H1 (cell line): ENCODE measurements at regions not wholly inside any gene's neighbourhood (a gene's known extent, or its start where the extent isn't known, plus 50 kb on each side); places are given as distances from the start of the nearest gene placed in this dataset.

Experiments
- ATF3 ChIP-seq: IDR thresholded peaks from 2 replicates; pipeline ENCODE4 v1.6.1; 2011; ENCODE audit warnings: low read depth, mild to moderate bottlenecking, low read length; ENCODE audit not compliant: insufficient read depth

GRCh38 chr3:168251371-168251770, 155.6 kb upstream of the GOLIM4 start (continued):
- no peak for TF ChIP-seq ATF3
